RKO (cell line): ENCODE measurements at regions not wholly inside any gene's neighbourhood (a gene's known extent, or its start where the extent isn't known, plus 50 kb on each side); places are given as distances from the start of the nearest gene placed in this dataset.

ENCODE experiments used
- DNase-seq: peaks from one replicate; pipeline ENCODE4 v3.0.0-alpha.2; 2016; ENCODE audit warnings: low spot score

GRCh38 chr11:80844110-80844819, 1403.4 kb upstream of the TENM4 start:
- DNase-seq: no peak

DNA sequence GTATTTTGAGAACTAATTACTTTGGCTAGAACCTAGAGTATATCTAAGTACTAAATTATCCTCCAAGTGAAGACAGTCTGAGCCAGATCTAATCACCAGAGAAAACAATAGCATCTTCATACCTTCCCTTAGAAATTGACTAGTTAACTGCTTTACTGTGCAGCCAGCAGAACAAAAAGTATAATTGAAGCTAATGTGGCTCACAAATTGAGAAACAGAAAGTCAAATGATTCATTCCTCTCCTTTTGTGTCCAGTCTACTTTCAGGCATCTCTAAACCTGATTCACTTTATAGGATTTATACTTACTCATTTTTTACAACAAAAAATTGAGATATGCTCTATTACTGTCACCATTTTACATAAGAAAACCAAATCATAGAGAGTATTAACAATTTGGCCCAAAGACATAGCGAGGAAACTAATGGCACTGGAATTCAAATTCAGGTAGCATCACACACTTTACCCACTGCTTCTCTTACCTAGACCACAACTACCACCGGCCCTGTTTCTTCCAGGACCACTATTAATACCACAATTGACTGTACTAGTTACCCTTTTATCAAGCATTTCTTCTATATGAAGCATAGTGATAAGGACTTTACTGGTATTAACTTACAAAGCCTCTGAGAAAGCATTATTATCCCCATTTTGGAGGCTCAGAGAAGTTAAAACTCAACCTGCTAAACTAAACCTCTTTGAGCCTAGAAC, 1402.6 kb upstream of the TENM4 start:
- DNase-seq: no peak

- no peak for DNase-seq
Measured at GRCh38 chr11:80842246-80842645, 1401.4 kb upstream of the TENM4 start.

GRCh38 chr11:80841675-80842074, 1400.8 kb upstream of the TENM4 start:
- DNase-seq: no peak

GRCh38 chr11:80838153-80838552, 1397.3 kb upstream of the TENM4 start:
- DNase-seq: no peak

- no peak for DNase-seq
Measured at GRCh38 chr11:80837051-80837450, 1396.2 kb upstream of the TENM4 start.

- DNase-seq: no peak
Measured at GRCh38 chr11:80831374-80831773, 1390.5 kb upstream of the TENM4 start.

GRCh38 chr11:80827781-80828180, 1387.0 kb upstream of the TENM4 start:
- no peak for DNase-seq

- no peak for DNase-seq
Measured at GRCh38 chr11:80826808-80827207, 1386.0 kb upstream of the TENM4 start.

- no peak for DNase-seq
Measured at GRCh38 chr11:80822308-80822707, 1381.5 kb upstream of the TENM4 start.

DNA sequence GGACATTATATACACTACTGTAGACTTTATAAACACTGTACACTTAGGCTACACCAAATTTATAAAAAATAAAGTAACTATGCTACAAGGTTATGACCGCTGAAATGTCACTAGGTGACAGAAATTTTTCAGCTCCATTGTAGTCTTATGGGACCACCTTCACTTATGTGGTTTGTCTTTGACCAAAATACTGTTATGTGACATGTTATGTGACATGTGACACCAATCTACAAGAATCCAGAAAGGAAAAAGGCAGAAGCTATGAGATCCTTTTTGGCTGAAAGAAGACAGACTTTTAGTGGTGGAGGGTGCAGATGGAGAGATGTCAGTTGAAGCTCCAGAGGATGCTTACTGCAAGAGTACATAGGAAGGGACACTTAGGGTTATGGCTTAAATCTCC, 1378.4 kb upstream of the TENM4 start:
- DNase-seq: no peak

GRCh38 chr11:80816966-80817365, 1376.1 kb upstream of the TENM4 start:
- no peak for DNase-seq

GRCh38 chr11:80816454-80816847, 1375.6 kb upstream of the TENM4 start:
- no peak for DNase-seq

DNA sequence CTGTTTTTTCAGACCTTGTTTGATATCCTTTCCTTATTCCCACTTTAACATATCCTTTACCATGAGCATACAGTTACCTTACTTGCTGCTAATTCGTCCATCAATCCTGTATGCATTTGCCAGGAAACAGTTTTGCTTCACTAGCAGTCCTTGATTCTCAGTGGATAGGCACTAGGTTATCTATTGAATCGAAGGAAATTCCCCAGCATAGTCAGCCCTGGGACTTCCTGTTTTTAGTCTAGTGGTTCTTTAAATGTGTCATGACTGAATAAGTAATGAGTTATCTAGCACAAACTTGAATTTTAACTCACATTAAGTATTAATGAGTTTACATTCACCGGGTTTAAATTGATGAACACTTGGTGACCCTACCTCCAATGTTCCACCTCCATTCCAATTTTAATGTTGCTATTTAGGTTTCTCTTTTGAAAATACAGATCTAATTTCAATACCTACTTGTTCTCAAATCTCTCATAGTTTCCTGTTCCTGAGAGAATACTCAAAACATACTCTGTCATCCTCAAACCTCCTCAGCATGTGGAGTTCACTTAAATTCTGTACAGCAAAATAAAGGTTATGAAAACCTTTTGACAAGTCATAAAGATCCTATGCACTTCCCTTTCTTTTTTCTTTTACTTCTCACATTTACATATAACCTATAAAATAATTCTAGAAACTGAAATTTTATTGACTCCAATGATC, 1375.1 kb upstream of the TENM4 start:
- no peak for DNase-seq

- DNase-seq: no peak
Measured at GRCh38 chr11:80814813-80815212, 1374.0 kb upstream of the TENM4 start.

DNA sequence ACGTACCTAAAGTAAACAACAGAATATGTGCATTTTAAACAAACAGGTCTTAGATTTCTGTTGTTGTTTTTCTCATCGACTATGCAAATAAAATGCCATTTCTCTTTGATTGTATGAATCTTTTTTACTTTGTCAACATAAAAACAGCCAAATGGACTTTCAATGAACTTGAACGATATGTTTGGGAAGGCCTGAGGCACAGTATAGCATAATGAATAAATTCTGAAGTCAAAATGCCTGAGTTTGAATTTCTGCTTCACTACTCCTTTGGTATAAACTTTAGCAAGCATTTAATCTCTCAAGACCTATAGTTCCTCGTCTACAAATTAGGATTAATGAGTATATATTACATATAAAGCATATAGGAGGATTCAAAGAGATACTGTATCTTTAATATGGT, 1369.9 kb upstream of the TENM4 start:
- no peak for DNase-seq

DNA sequence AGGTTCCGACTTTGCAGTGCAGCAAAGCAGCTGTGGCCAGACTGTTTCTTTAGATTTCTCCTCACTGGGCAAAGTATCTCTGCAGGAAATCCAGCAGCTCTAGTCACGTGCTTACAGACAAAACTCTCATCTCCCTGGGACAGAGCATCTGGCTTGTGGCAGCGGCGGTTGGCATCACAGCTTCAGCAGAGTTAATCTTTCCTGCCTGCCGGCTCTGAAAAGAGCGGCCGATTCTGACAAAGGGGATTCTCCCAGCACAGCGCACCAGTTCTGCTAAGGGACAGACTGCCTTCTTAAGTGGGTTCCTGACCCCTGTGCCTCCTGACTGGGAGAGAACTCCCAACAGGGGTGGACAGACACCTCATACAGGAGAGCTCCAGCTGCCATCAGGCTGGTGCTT, 1357.3 kb upstream of the TENM4 start:
- DNase-seq: no peak

GRCh38 chr11:80783561-80783960, 1342.7 kb upstream of the TENM4 start:
- DNase-seq: no peak

- no peak for DNase-seq
Measured at GRCh38 chr11:80782135-80782885, 1341.5 kb upstream of the TENM4 start.

DNA sequence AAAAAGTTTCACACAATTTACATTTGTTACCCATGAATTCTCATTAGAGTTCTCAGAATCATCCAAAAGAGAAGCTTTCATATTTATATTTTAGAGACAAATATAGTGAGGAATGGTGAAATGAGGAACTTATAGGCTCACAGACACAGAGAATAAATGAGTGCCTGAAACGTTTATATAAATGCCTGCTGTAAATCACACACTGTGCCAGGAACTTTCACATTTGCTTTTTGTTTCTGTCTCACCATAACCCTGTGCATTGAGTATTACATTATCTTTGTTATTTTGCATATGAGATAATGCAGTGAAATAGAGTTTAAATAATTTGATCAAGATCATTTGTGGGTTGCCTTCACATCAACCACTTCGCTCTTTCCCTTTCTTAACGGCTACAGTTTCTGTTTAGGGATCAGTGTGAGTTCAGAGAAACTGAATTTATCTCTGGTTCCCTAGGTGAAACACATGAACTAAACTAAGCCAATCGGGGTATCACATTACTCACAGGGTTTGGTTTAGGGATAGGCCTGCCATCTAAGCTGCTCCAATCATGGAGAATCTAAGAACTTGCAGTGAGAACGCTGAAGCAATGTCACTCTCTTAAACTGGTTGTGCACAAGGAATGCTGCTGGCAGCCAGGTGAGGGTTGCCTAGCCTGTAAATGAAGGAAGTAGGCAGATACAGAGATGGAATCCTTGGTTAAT, 1339.2 kb upstream of the TENM4 start:
- DNase-seq: no peak

DNA sequence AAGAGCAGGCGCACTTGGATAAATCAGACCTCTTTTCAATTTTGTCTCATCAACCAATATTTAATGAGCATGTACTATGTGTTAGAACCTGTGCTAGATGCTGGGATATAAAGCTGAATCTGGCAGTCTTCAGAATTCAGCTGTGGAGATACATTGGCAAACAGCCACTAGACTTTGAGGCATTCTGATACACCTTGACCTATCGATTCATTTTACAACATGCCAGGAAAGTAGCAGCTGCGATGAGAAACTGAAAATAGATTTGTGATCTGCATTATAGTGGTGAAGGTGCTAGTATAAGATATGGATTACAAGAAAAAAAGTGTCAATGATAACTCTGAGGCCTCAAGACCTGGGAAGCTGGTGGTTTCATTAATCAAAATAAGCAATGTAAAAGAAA, 1338.1 kb upstream of the TENM4 start:
- DNase-seq: no peak

GRCh38 chr11:80778432-80778831, 1337.6 kb upstream of the TENM4 start:
- DNase-seq: no peak
